ENCODE measurements at regions not wholly inside any gene's neighbourhood (a gene's known extent, or its start where the extent isn't known, plus 50 kb on each side); places are given as distances from the start of the nearest gene placed in this dataset.

- TF ChIP-seq PREB (CRISPR knock-in tag; IDR thresholded peaks at IDR 0.05; ENCODE audit: borderline replicate concordance) (no peak), IRF1 (CRISPR knock-in tag; IDR thresholded peaks at IDR 0.05) (no peak)
These were observed 235.6 kb upstream of the FMN2 start (continued) for GRCh38 chr1:239856067-239856466.

- TF ChIP-seq ZNF425 (CRISPR knock-in tag; conservative IDR thresholded peaks at IDR 0.05) (no peak), STAT6 (CRISPR knock-in tag; conservative IDR thresholded peaks at IDR 0.05; ENCODE audit: low read depth) (no peak), MLX (CRISPR knock-in tag; IDR thresholded peaks at IDR 0.05) (no peak), SP1 (CRISPR knock-in tag; conservative IDR thresholded peaks at IDR 0.05) (no peak), USF1 (CRISPR knock-in tag; IDR thresholded peaks at IDR 0.05) (no peak), ZNF121 (CRISPR knock-in tag; IDR thresholded peaks at IDR 0.05) (no peak), ATF6 (CRISPR knock-in tag; IDR thresholded peaks at IDR 0.05) (no peak), ZBTB21 (CRISPR knock-in tag; IDR thresholded peaks at IDR 0.05; ENCODE audit: borderline replicate concordance) (no peak), ZNF423 (CRISPR knock-in tag; IDR thresholded peaks at IDR 0.05) (no peak), IRF2 (CRISPR knock-in tag; IDR thresholded peaks at IDR 0.05; ENCODE audit: borderline replicate concordance, low read depth) (no peak), PRRX2 (CRISPR knock-in tag; IDR thresholded peaks at IDR 0.05) (no peak), ZNF671 (CRISPR knock-in tag; IDR thresholded peaks at IDR 0.05) (no peak), FOXP1 (CRISPR knock-in tag; IDR thresholded peaks at IDR 0.05; ENCODE audit: borderline replicate concordance) (no peak), FOXP4 (CRISPR knock-in tag; IDR thresholded peaks at IDR 0.05) (no peak), RELA (CRISPR knock-in tag; IDR thresholded peaks at IDR 0.05; ENCODE audit: borderline replicate concordance) (no peak), MAX (CRISPR knock-in tag; IDR thresholded peaks at IDR 0.05) (no peak)
- Mint-ChIP-seq H3K9me3 (peaks cover 15% of the 10 kb centered on the region), H3K27me3 (ENCODE audit: low read depth) (no peaks in the 10 kb centered on the region), H3K27ac (no peak overlapping the region), H3K4me1 (peaks cover 21% of the 10 kb centered on the region), H3K4me3 (no peak overlapping the region), H3K36me3 (peaks cover 9% of the 10 kb centered on the region)
- DNase-seq (ENCODE audit: low spot score) (no peak), ATAC-seq (no peak)
- ChIA-PET POLR2A (no interaction called here), CTCF (no interaction called here)
These were observed 234.8 kb upstream of the FMN2 start for GRCh38 chr1:239856924-239857323.

Measured in WTC11 (cell line).